GM19397 (cell line): ENCODE measurements at regions not wholly inside any gene's neighbourhood (a gene's known extent, or its start where the extent isn't known, plus 50 kb on each side); places are given as distances from the start of the nearest gene placed in this dataset.

ENCODE experiments used
- ATAC-seq: cut with Tn5 transposase; IDR thresholded peaks from one replicate; pipeline ENCODE4 v1.9.1; 2021; ENCODE audit warnings: mild to moderate bottlenecking, moderate library complexity; ENCODE audit not compliant: unreplicated experiment

GRCh38 chr3:127405791-127406190, 117.9 kb upstream of the PRR20G start:
- ATAC-seq: no peak

GRCh38 chr3:127405010-127405598, 117.3 kb upstream of the PRR20G start:
- ATAC-seq: no peak

GRCh38 chr3:127404221-127405009, 116.6 kb upstream of the PRR20G start:
- no peak for ATAC-seq

GRCh38 chr3:127403795-127404194, 115.9 kb upstream of the PRR20G start:
- no peak for ATAC-seq

GRCh38 chr3:127399154-127399553, 111.3 kb upstream of the PRR20G start:
- ATAC-seq: no peak

- no peak for ATAC-seq
Observed at GRCh38 chr3:127396473-127396872, 108.6 kb upstream of the PRR20G start.

- no peak for ATAC-seq
Observed at GRCh38 chr3:127395663-127396355, 108.0 kb upstream of the PRR20G start.

- ATAC-seq: no peak
Observed at GRCh38 chr3:127394984-127395662, 107.3 kb upstream of the PRR20G start.

GRCh38 chr3:127394031-127394430, 106.2 kb upstream of the PRR20G start:
- ATAC-seq: no peak

GRCh38 chr3:127393131-127393820, 105.4 kb upstream of the PRR20G start:
- ATAC-seq: no peak

GRCh38 chr3:127392156-127392490, 104.3 kb upstream of the PRR20G start:
- no peak for ATAC-seq

GRCh38 chr3:127391436-127392155, 103.8 kb upstream of the PRR20G start:
- ATAC-seq: no peak

- no peak for ATAC-seq
Observed at GRCh38 chr3:127390365-127391025, 102.6 kb upstream of the PRR20G start.

- no peak for ATAC-seq
Observed at GRCh38 chr3:127389913-127390312, 102.1 kb upstream of the PRR20G start.

GRCh38 chr3:127389420-127389819, 101.6 kb upstream of the PRR20G start:
- no peak for ATAC-seq

- ATAC-seq: no peak
Observed at GRCh38 chr3:127388427-127388826, 100.6 kb upstream of the PRR20G start.

- no peak for ATAC-seq
Observed at GRCh38 chr3:127387556-127388153, 99.8 kb upstream of the PRR20G start.

GRCh38 chr3:127387119-127387518, 99.3 kb upstream of the PRR20G start:
- ATAC-seq: no peak

GRCh38 chr3:127386490-127386889, 98.6 kb upstream of the PRR20G start:
- ATAC-seq: no peak

- no peak for ATAC-seq
Observed at GRCh38 chr3:127385540-127385870, 97.7 kb upstream of the PRR20G start.
